DOHH2 (cell line): ENCODE measurements at regions not wholly inside any gene's neighbourhood (a gene's known extent, or its start where the extent isn't known, plus 50 kb on each side); places are given as distances from the start of the nearest gene placed in this dataset.

Source experiments
- H3F3A ChIP-seq: fragments of 200-600 bp; sonication (generic), shearing (Covaris generic); 2 replicates; pipeline ENCODE4 v1.6.0; 2016; ENCODE audit warnings: antibody characterized with exemption, mild to moderate bottlenecking; ENCODE audit not compliant: control insufficient read depth, insufficient read depth
- H3K27ac ChIP-seq: fragments of 200-600 bp; sonication (generic); 2 replicates; pipeline ENCODE4 v1.5.1; 2014; ENCODE audit warnings: low read depth, mild to moderate bottlenecking, low read length, moderate library complexity
- H3K27me3 ChIP-seq: fragments of 200-600 bp; sonication (generic); 2 replicates; pipeline ENCODE4 v1.6.1; 2014; ENCODE audit warnings: mild to moderate bottlenecking, low read length, mixed read lengths; ENCODE audit not compliant: control insufficient read depth
- H3K36me3 ChIP-seq: fragments of 200-600 bp; sonication (generic); 2 replicates; pipeline ENCODE4 v1.6.1; 2014; ENCODE audit warnings: mild to moderate bottlenecking, low read length, moderate library complexity, mixed read lengths; ENCODE audit not compliant: control insufficient read depth
- H3K4me1 ChIP-seq: fragments of 200-600 bp; sonication (generic); 2 replicates; pipeline ENCODE4 v1.6.1; 2014; ENCODE audit warnings: mild to moderate bottlenecking, low read length, mixed read lengths; ENCODE audit not compliant: control insufficient read depth
- H3K4me2 ChIP-seq: fragments of 200-600 bp; sonication (generic); 2 replicates; pipeline ENCODE4 v1.6.0; 2014; ENCODE audit warnings: mild to moderate bottlenecking, low read length, moderate library complexity
- H3K4me3 ChIP-seq: fragments of 200-600 bp; sonication (generic); 2 replicates; pipeline ENCODE4 v1.5.1; 2014; ENCODE audit warnings: mild to moderate bottlenecking, low read length, mixed read lengths
- H3K79me2 ChIP-seq: fragments of 200-600 bp; sonication (generic); 2 replicates; pipeline ENCODE4 v1.6.1; 2014; ENCODE audit warnings: mild to moderate bottlenecking, low read length, mixed read lengths; ENCODE audit not compliant: control insufficient read depth
- H3K9me2 ChIP-seq: fragments of 200-600 bp; sonication (generic); replicated peaks from 2 replicates; pipeline ENCODE4 v1.6.1; 2014; ENCODE audit warnings: mild to moderate bottlenecking, low read length, mixed read lengths; ENCODE audit not compliant: control insufficient read depth
- H3K9me3 ChIP-seq: fragments of 200-600 bp; sonication (generic); 2 replicates; pipeline ENCODE4 v1.6.1; 2014; ENCODE audit warnings: antibody characterized with exemption, low read length, mixed read lengths; ENCODE audit not compliant: control insufficient read depth, insufficient read depth
- H4K20me1 ChIP-seq: fragments of 200-600 bp; sonication (generic); 2 replicates; pipeline ENCODE4 v1.6.0; 2014; ENCODE audit warnings: low read depth, mild to moderate bottlenecking, antibody characterized with exemption, low read length, moderate library complexity; ENCODE audit not compliant: control insufficient read depth, insufficient read depth
- EZH2phosphoT487 ChIP-seq: fragments of 200-600 bp; sonication (generic); IDR thresholded peaks from 2 replicates; pipeline ENCODE4 v1.6.1; 2017; ENCODE audit warnings: borderline replicate concordance, mild to moderate bottlenecking, antibody characterized with exemption, low read length, moderate library complexity, mixed read lengths
- TF ChIP-seq, protein P1 (sequence below): fragments of 200-600 bp; sonication (generic); IDR thresholded peaks from one replicate; pipeline ENCODE4 v1.5.1; 2014; ENCODE audit warnings: antibody characterized with exemption, mild to moderate bottlenecking, low read depth, low read length; ENCODE audit not compliant: poor library complexity, severe bottlenecking

DNA sequence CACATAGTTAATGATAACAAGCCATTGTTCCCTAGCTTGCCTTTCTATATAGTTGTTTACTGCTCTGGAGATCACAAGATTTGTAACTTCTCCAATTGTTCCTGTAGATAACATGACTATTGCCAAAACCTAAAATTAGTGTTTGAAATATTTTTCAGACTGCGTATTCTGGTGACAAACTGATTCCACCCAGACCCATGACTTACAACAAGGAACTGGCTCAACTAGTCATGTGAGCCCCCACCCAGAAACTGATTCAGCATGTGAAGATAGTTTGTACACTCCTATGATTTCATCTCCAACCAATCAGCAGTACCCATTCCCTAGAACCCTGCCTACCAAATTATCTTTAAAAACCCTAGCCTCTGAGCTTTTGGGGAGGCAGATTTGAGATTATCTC, 131.4 kb upstream of the BCL9 start:
- Histone ChIP-seq H3F3A (no peaks in the 10 kb centered on the region), H3K9me2 (no peaks in the 10 kb centered on the region), H3K4me2 (no peak overlapping the region), H3K27me3 (no peaks in the 10 kb centered on the region), H3K27ac (no peak overlapping the region), H3K4me3 (no peak overlapping the region), H3K79me2 (no peaks in the 10 kb centered on the region), H3K4me1 (no peaks in the 10 kb centered on the region), H4K20me1 (no peaks in the 10 kb centered on the region), H3K36me3 (no peaks in the 10 kb centered on the region), H3K9me3 (no peaks in the 10 kb centered on the region)
- TF ChIP-seq, protein P1, sequence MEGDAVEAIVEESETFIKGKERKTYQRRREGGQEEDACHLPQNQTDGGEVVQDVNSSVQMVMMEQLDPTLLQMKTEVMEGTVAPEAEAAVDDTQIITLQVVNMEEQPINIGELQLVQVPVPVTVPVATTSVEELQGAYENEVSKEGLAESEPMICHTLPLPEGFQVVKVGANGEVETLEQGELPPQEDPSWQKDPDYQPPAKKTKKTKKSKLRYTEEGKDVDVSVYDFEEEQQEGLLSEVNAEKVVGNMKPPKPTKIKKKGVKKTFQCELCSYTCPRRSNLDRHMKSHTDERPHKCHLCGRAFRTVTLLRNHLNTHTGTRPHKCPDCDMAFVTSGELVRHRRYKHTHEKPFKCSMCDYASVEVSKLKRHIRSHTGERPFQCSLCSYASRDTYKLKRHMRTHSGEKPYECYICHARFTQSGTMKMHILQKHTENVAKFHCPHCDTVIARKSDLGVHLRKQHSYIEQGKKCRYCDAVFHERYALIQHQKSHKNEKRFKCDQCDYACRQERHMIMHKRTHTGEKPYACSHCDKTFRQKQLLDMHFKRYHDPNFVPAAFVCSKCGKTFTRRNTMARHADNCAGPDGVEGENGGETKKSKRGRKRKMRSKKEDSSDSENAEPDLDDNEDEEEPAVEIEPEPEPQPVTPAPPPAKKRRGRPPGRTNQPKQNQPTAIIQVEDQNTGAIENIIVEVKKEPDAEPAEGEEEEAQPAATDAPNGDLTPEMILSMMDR = no peak
- no peak for TF ChIP-seq EZH2phosphoT487

DNA sequence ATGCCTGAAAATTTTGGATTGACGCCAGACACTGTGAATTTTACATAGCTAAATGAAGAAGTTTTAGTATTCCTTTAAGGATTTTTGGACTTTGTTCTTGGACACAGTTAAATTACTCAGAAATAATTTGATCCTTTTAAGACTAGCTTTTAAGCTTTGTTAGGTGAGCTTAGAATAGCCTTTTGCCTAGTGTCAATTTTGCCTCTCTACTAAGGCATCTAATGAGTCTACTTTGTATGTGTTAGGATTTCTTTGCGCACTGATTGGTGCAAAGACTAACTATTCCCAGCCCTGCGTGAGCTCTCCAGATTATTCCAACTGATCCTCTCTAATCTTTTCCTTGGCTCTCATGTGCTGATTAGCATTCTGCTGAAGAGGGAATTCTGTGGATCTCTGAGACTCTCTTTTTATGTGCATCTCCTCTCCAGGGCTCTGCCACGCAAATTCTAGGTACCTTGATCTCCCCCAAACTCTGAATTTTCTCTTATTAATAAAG, 128.1 kb upstream of the BCL9 start:
- TF ChIP-seq, protein P1 = no peak
- TF ChIP-seq EZH2phosphoT487 = no peak
- H3K4me2 ChIP-seq = no peak overlapping the region
- H3K79me2 ChIP-seq = no peaks in the 10 kb centered on the region
- no peaks in the 10 kb centered on the region for H4K20me1 ChIP-seq
- H3K9me3 ChIP-seq = no peaks in the 10 kb centered on the region
- H3K4me3 ChIP-seq = no peak overlapping the region
- H3F3A ChIP-seq = no peaks in the 10 kb centered on the region
- H3K27me3 ChIP-seq = no peaks in the 10 kb centered on the region
- no peaks in the 10 kb centered on the region for H3K36me3 ChIP-seq
- no peaks in the 10 kb centered on the region for H3K9me2 ChIP-seq
- no peak overlapping the region for H3K27ac ChIP-seq
- H3K4me1 ChIP-seq = no peaks in the 10 kb centered on the region

DNA sequence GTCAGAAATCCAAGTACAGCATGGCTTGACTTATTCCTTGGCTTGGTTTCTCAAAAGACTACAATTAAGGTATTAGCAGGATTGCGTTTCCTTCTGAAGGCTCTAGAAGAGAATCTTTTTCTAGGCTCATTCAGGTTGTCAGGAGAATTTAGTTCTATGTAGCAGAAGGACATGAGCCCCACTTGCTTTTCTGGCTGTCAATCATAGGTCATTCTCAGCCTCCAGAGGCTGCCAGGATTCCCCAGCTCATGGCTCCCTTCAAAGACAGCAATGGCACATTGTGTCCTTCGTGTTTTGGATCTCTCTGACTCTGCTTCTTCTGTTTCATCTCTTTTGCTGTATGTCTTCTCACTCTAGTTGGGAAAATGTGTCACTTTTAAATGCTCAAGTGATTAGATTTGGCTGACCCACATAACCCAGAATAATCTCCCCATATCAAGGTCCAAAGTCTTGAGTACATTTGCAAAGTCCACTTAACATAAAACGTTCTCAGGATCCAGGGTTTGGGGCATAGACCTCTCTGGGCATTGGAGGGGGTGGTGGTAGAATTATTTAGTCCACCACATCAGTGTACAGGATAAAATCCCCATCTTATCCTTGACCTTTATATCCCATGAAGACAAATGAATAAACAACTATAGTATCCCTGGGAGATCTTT, 126.7 kb upstream of the BCL9 start:
- Histone ChIP-seq H3K4me1 (no peaks in the 10 kb centered on the region), H3F3A (no peaks in the 10 kb centered on the region), H3K4me2 (no peak overlapping the region), H3K79me2 (no peaks in the 10 kb centered on the region), H3K27ac (no peak overlapping the region), H3K9me2 (no peaks in the 10 kb centered on the region), H4K20me1 (no peaks in the 10 kb centered on the region), H3K27me3 (no peaks in the 10 kb centered on the region), H3K9me3 (no peaks in the 10 kb centered on the region), H3K36me3 (no peaks in the 10 kb centered on the region), H3K4me3 (no peak overlapping the region)
- TF ChIP-seq EZH2phosphoT487 = no peak
- TF ChIP-seq, protein P1 = no peak
